Jurkat, Clone E6-1 (cell line): ENCODE measurements at regions not wholly inside any gene's neighbourhood (a gene's known extent, or its start where the extent isn't known, plus 50 kb on each side); places are given as distances from the start of the nearest gene placed in this dataset.
"Not testable (repeated sequence)": the region's sequence is repeated elsewhere in the genome, so short reads cannot be mapped to it uniquely, and the experiment has no call there.

Experiments
- DNase-seq: peaks from one replicate; pipeline ENCODE4 v3.0.0-alpha.2; 2011; ENCODE audit warnings: low read depth, low spot score
- H3K4me3 ChIP-seq: 2 replicates; pipeline ENCODE4 v1.5.1; 2011; ENCODE audit warnings: mild to moderate bottlenecking, low read length, control low read depth, moderate library complexity

- no peak overlapping the region for H3K4me3 ChIP-seq
- DNase-seq: no peak
Observed at GRCh38 chrY:3037471-3037870, 102.3 kb downstream of the ZFY start.

DNA sequence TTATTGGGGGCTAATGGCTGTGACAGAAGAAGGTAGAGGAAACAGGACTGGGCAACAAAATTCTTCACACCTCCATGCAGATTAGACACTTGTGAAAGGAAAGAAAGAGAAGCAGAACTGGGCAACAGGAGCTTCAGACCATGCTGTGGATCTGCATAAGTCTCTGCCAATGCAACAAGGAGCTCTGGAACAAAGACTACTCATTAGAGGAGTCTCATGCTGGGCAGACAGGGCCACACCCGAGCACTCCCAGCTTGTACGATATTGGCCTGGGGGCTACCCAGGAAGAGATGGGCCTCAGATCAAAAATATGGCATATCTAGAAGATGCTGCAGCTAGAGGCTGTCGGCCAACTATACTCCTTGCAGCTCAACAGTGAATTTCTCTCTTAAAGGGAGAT lies 105.2 kb downstream of the ZFY start:
- H3K4me3 ChIP-seq: no peak overlapping the region
- no peak for DNase-seq

- no peak overlapping the region for H3K4me3 ChIP-seq
Observed at GRCh38 chrY:3041985-3042384, 106.8 kb downstream of the ZFY start.

GRCh38 chrY:3042901-3043300 lies 107.7 kb downstream of the ZFY start:
- no peak overlapping the region for H3K4me3 ChIP-seq
- no peak for DNase-seq

More at GRCh38 chrY:3041985-3042384, 106.8 kb downstream of the ZFY start:
- DNase-seq: no peak

DNA sequence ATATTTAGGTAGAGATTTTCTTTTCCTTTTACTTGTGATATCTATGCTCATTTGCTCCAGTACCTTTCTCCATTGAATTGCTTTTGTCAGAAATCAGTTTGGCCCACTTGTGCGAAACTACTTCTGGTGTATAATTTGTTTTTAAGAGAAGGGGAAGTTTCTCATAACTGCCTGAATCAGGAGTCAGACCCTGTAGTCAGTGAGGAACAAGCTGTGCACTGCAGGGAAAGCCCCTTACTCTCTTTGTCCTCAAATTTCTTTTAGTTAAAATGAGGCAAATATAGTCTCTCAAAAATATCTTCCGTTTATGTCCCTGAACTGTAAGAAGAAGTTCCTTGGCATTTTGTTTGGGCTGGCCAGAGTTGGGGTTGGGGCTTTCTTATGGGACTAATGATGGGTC lies 109.9 kb downstream of the ZFY start:
- H3K4me3 ChIP-seq: no peak overlapping the region
- DNase-seq: no peak

GRCh38 chrY:3055496-3055895 lies 120.3 kb downstream of the ZFY start:
- H3K4me3 ChIP-seq, DNase-seq: not testable (repeated sequence)

DNA sequence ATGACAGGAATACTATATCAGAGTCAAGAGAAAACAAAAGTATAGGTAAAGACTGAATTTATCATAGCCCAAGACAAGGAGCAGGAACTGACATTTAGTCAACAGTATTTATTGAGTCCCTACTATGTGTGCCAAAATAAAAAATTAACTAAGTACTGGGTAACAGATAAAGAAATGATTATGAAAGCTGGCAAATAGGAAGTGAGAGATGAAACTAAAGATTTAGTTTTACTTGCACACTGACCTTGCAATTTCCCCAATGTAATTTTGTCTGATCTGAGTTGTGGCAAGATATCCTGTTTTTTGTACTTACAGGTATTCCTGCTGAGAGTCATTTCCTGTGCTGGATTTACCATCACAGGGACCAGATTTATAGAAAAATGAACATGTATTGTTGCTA lies 123.2 kb downstream of the ZFY start:
- DNase-seq, H3K4me3 ChIP-seq: not testable (repeated sequence)

GRCh38 chrY:3060671-3061070 lies 125.5 kb downstream of the ZFY start:
- H3K4me3 ChIP-seq, DNase-seq: not testable (repeated sequence)

DNA sequence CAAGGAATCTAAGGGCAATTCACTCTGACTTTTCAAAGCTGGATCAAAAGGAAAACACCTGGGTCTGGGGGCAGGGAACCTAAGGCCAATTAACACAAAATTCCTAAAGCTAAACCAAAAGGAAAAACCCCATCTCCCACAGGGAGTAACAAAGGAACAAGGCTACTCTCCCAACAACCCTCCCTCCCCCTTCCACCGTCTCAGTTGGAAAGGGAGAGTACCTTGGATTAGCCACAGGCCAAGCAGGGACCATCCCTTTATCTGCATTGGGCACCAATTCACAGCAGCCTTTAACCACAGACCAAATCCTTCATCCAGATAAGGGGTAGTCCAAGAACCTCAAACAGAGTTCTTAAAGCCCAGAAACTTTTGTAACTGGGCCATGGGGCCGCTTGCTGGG lies 153.0 kb downstream of the ZFY start:
- H3K4me3 ChIP-seq, DNase-seq: not testable (repeated sequence)

- not testable (repeated sequence) for DNase-seq, H3K4me3 ChIP-seq
Observed at GRCh38 chrY:3108674-3109073, 173.5 kb downstream of the ZFY start.

DNA sequence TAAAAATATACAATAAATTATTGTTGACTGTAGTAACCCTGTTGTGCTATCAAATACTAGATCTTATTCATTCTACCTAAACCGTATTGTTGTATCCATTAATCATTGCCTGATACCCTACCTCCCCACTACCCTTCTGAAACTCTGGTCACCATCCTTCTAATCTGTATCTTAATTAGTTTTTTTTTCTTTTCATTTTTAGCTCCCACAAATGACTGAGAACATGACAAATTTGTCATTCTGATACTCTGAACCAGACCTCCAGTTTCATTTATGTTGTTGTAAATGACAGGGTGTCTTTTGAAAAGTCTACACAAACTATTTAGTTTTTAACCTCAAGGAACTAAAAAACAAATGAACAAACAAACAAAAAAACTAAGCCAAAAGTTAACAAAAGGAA lies 185.1 kb downstream of the ZFY start:
- not testable (repeated sequence) for H3K4me3 ChIP-seq, DNase-seq

GRCh38 chrY:3120716-3121115 lies 185.5 kb downstream of the ZFY start:
- not testable (repeated sequence) for DNase-seq, H3K4me3 ChIP-seq

GRCh38 chrY:3123482-3123881 lies 188.3 kb downstream of the ZFY start:
- DNase-seq, H3K4me3 ChIP-seq: not testable (repeated sequence)

- not testable (repeated sequence) for H3K4me3 ChIP-seq, DNase-seq
Observed at GRCh38 chrY:3171074-3171473, 235.9 kb downstream of the ZFY start.

DNA sequence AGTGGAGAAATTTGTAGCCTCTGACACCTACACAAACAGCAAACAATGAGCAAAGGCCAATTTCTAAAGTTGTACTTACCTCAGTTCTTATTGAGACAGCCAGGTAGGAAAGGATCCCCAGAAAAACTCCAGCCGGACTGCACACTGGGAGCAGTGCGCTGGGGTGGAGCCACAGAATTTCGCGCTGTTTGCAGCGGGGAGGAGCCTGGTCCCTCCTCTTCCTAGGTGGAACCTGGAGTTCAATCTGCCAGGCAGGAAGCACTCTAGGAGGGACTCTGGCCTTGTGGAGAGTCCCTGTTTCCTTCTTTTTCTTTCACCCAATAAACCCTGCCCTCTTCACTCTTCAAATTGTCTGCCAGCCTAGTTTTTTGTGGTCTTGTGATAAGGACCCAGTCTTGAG lies 259.9 kb downstream of the ZFY start:
- not testable (repeated sequence) for DNase-seq, H3K4me3 ChIP-seq

DNA sequence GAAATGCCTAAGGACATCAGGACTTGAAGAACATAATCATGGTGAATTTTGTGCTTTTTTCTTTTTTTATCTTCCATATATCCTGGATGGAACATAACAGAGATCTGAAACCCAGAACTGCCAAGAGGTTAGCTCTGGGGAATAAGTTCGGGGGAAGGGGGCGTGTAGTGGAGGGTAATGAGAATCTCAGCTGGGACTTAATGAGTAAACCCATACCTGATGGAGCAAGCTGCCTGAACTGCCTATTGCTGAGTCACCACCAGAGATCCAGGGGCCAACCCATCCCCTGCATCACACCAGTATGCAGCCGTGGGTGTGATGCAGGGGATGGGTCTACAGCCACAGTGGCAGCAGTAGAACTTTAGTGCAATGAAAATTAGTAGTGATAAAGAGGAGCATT lies 267.1 kb downstream of the ZFY start:
- not testable (repeated sequence) for DNase-seq

DNA sequence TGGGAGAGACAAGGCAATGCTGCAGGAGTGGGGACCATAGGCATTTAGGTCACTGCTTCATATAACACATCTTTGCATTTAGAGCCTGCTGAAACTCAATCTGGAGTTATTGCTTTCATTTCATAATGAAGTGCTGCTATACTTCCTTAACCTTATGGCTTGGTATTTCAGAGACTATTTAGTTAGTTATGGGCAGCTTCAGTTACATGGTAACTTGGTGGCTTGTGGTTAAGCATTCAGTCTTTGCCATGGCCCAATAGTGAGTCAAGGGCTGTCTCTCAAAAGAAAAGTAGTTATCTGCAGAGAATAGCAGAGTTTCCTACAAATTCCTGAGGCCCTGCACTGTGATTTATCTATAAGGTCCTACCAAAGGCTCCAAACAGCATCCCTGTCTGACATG lies 271.6 kb downstream of the ZFY start:
- DNase-seq, H3K4me3 ChIP-seq: not testable (repeated sequence)

More for the DNA sequence above, 267.1 kb downstream of the ZFY start:
- not testable (repeated sequence) for H3K4me3 ChIP-seq

- not testable (repeated sequence) for H3K4me3 ChIP-seq
- peak; percentile 57 for DNase-seq
Observed at GRCh38 chrY:3213183-3213582, 278.0 kb downstream of the ZFY start.

DNA sequence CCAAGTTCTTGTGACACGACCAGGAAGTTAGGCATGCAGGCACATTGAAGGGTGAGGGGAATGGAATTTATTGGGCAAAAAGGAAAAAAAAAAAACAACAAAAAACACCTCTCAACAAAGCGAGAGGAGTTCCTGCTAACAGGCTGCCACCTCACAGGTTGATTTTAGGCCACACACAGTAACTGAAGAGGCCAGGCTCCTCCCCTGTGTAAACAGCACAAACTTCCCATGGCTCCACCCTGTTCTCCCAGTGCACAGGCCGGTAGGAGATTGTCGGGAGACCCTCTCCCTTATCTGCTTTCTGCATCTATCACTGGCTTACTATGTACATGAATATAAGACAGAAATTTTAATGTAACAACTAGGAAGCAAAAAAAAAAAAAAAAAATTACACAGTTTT lies 283.0 kb downstream of the ZFY start:
- peak overlapping the region; percentile 38; the same call in 1 of the 2 replicates for H3K4me3 ChIP-seq
- DNase-seq: not testable (repeated sequence)

- H3K4me3 ChIP-seq: peak overlapping the region; percentile 38
- DNase-seq: not testable (repeated sequence)
Observed at GRCh38 chrY:3218559-3218958, 283.4 kb downstream of the ZFY start.

DNA sequence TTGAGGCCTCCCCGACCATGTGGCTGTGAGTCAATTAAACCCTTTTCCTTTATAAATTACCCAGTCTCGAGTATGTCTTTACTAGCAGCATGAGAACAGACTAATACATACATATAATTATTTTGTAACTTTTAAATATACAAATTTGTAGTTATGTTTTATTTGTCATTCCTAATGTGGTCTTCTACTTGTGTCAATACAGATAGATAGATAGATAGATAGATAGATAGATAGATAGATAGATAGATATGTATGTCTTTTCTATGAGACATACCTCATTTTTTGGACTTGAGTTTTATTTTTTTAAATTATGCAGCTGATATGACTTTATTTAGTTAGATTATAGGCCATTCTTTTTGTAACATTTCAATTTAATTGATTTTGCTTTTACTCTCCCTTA lies 316.0 kb upstream of the TGIF2LY start:
- not testable (repeated sequence) for DNase-seq, H3K4me3 ChIP-seq

GRCh38 chrY:3288063-3288462 lies 290.8 kb upstream of the TGIF2LY start:
- H3K4me3 ChIP-seq, DNase-seq: not testable (repeated sequence)
